Adipocyte (in vitro differentiated cells): ENCODE measurements at regions not wholly inside any gene's neighbourhood (a gene's known extent, or its start where the extent isn't known, plus 50 kb on each side); places are given as distances from the start of the nearest gene placed in this dataset.
A peak's percentile ranks its signal among the peaks of the same experiment; 100 is the strongest.
"Not testable (repeated sequence)": the region's sequence is repeated elsewhere in the genome, so short reads cannot be mapped to it uniquely, and the experiment has no call there.

Source experiments
- DNase-seq: peaks from one replicate; pipeline ENCODE4 v3.0.0-alpha.2; 2015; ENCODE audit warnings: low read depth
- H3K27me3 ChIP-seq: replicated peaks from 2 replicates; pipeline ENCODE4 v1.7.0; 2013; ENCODE audit warnings: mild to moderate bottlenecking, low read length, moderate library complexity; ENCODE audit not compliant: control insufficient read depth, insufficient read depth
- H3K36me3 ChIP-seq: 2 replicates; pipeline ENCODE4 v1.7.0; 2013; ENCODE audit warnings: low read length, mild to moderate bottlenecking, moderate library complexity; ENCODE audit not compliant: control insufficient read depth, insufficient read depth, severe bottlenecking
- H3K4me1 ChIP-seq: 2 replicates; pipeline ENCODE4 v1.7.0; 2013; ENCODE audit warnings: mild to moderate bottlenecking, low read length, moderate library complexity; ENCODE audit not compliant: control insufficient read depth, insufficient read depth
- H3K4me3 ChIP-seq: 2 replicates; pipeline ENCODE4 v1.7.0; 2013; ENCODE audit warnings: mild to moderate bottlenecking, low read length, moderate library complexity
- H3K9ac ChIP-seq: 2 replicates; pipeline ENCODE4 v1.7.0; 2013; ENCODE audit warnings: mild to moderate bottlenecking, low read length, moderate library complexity
- H3K9me3 ChIP-seq: 2 replicates; pipeline ENCODE4 v1.7.0; 2013; ENCODE audit warnings: mild to moderate bottlenecking, low read length, moderate library complexity; ENCODE audit not compliant: control insufficient read depth

DNA sequence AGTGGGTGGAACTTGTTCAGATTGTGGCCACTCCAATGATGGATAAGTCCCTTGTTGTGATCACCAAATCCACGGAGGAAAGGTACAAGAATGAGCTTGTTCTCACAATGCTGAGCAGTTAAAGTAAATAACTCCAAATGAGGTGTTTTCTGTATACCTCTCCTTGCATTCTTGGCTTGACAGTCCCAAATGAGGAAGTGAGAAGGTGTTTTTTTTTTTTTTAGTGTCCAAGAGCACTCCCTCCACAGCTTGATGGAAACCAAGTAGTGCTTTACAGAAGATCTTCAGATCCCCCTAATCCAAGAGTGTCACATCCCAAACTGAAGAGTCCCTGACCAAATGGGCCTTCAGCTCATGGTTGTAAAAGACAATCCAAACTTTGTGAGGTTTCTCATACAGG is 153.6 kb downstream of the ATP23 start:
- DNase-seq, result no peak
- Histone ChIP-seq H3K9ac (no peak overlapping the region), H3K4me3 (no peak overlapping the region), H3K27me3 (no peaks in the 10 kb centered on the region), H3K9me3 (no peaks in the 10 kb centered on the region), H3K4me1 (no peaks in the 10 kb centered on the region), H3K36me3 (no peaks in the 10 kb centered on the region)

DNA sequence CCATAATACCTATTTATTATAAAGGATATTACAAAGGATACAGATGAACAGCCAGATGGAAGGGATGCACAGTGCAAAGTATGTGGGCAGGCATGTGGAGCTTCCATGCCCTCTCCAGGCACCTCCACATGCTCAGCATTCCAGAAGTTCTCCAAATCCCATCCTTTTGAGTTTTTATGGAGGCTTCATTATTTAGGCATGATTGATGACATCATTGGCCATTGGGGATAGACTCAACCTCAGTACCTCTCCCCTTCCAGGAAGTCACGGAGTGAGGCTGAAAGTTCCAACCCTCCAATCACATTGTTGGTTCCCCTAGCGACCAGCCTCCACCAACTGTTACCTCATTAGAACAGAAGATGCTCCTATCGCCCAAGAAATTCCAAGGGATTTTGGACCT is 156.4 kb downstream of the ATP23 start:
- no peaks in the 10 kb centered on the region for H3K27me3 ChIP-seq
- no peaks in the 10 kb centered on the region for H3K36me3 ChIP-seq
- DNase-seq, result no peak

DNA sequence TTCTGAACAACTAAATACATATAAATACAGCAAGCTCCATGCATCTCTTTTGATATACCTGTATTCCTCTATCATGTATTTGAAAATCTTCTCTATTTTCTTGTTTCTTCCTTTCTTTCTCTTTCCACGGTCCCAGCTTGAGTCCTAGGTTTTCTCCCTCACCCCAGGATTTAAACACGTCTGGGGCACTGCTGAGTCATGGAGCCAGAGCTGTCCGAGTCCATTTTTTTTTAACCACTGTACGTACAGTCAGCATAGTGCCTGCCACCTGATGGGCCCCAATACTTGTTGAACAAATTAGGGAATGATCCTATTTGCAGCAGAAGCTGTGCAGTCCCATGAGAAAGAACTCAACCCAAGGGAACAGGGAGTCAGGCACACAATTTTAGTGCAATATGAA is 158.1 kb downstream of the ATP23 start:
- Histone ChIP-seq H3K4me3 (no peak overlapping the region), H3K27me3 (peaks cover 2% of the 10 kb centered on the region), H3K36me3 (no peaks in the 10 kb centered on the region), H3K9ac (no peak overlapping the region), H3K9me3 (peaks cover 12% of the 10 kb centered on the region), H3K4me1 (no peaks in the 10 kb centered on the region)
- DNase-seq, result no peak

More for the DNA sequence above, 156.4 kb downstream of the ATP23 start:
- no peak overlapping the region for H3K4me3 ChIP-seq
- H3K9me3 ChIP-seq, result peaks cover 12% of the 10 kb centered on the region
- no peaks in the 10 kb centered on the region for H3K4me1 ChIP-seq
- H3K9ac ChIP-seq, result no peak overlapping the region

DNA sequence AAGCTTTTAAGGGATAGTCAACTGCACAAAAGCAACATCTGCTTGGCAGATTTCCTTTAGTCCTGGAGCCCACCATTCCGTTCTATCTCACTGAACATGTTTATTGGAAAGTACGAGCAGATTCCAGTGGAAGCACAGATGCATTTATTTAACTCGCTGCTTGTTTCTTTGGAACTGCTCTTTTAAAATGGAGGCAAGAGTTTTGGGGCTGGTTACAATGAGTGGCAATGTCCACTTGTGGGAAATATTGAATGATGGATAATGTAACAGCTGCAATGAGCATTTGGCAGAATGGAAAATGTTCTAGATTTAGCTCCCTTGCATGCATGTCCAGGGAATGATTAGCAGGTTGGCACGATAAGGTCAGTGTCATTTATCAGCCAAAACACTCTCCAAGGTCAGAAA is 163.0 kb downstream of the ATP23 start:
- no peak overlapping the region for H3K9ac ChIP-seq
- H3K27me3 ChIP-seq, result peaks cover 2% of the 10 kb centered on the region
- no peak for DNase-seq
- H3K4me1 ChIP-seq, result no peaks in the 10 kb centered on the region
- H3K9me3 ChIP-seq, result peaks cover 12% of the 10 kb centered on the region
- H3K4me3 ChIP-seq, result no peak overlapping the region
- H3K36me3 ChIP-seq, result no peaks in the 10 kb centered on the region

DNA sequence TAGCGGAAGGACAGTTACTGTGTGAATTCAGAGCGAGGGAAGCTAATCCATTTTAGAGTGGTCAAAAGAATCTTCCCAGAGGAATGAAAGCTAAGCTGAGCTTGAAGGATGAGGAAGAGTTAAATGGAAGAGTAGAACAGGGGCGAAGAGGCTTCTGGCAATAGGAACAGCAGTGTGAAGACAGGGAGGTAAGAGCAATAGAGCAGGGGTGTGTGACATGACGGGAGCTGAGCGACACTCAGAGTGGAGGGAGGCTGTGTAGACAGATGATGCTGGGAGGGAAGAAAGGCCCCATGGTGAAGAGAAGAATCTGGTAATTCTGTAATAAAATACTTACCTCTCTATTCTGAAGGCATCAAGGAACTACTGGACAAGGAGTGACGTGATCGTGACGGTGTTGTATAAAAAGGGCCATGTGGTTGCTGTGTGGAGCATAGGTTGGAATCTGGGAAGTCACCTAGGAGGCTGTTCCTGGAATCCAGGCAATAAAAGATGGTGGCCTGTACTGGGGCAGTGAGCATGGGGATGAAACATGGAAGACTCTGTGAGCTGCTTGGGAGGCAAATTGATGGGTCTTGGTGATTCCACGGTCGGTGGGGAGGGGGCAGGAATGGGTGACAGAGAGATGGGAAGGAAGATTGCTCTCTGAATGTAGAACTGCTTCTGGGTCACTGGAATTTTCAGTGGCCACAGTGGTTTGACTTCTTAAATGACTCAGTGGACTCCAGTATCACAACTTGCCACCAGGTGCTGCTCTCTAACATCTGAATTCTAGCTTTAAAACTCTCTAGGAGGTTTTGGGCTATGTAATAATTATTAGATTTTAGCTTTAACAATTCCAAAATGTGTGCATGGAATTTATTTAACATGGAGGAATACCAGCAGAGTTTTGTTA is 164.1 kb downstream of the ATP23 start:
- peaks cover 12% of the 10 kb centered on the region for H3K9me3 ChIP-seq
- DNase-seq, result peak; percentile 39

DNA sequence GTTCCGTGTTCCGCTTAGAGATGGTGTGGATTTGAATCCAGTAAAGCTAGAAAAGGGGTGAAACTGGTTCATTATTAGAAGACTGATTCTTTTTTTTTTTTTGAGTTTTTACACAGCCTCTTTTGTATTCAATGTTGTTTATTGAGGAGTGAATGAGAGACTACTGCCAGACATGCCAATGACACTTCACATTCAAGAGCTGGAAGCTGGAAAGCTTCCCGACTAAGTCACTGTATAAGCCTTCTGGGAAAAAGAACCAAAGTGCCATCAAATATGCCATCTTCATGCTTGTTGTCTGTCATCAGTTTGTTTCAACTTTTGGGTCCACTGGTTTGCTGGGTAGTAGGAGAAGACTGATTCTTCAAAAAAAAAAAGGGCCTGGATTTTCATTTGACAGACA is 164.8 kb downstream of the ATP23 start:
- Histone ChIP-seq H3K27me3 (peaks cover 2% of the 10 kb centered on the region), H3K36me3 (no peaks in the 10 kb centered on the region), H3K4me1 (no peaks in the 10 kb centered on the region), H3K9ac (no peak overlapping the region), H3K4me3 (no peak overlapping the region), H3K9me3 (peaks cover 12% of the 10 kb centered on the region)
- no peak for DNase-seq

More for the DNA sequence above, 164.1 kb downstream of the ATP23 start:
- no peaks in the 10 kb centered on the region for H3K36me3 ChIP-seq
- no peak overlapping the region for H3K4me3 ChIP-seq
- H3K4me1 ChIP-seq, result no peaks in the 10 kb centered on the region
- H3K27me3 ChIP-seq, result peaks cover 2% of the 10 kb centered on the region
- H3K9ac ChIP-seq, result no peak overlapping the region

DNA sequence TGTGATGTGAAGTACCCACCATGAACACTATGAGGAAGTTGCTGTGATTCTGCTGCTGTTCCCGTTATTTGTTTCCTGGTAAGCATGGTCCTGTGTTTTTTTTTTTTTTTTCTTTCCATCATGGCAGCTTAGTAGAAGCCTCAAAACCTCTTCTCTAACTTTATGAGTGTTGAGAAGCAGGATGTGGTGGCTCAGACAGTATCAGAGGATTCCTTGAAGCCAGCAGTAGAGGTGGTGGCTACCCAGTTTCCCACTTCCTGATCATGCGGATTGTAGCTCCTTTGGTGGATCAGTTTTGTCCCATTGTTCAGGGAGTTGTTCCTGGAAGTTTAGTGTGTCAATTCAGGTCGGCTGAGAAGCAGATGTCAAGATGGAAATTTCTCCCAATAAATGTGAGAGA is 175.8 kb downstream of the ATP23 start:
- H3K4me3 ChIP-seq, result no peak overlapping the region
- H3K27me3 ChIP-seq, result no peaks in the 10 kb centered on the region
- no peak for DNase-seq
- no peaks in the 10 kb centered on the region for H3K9me3 ChIP-seq
- H3K36me3 ChIP-seq, result no peaks in the 10 kb centered on the region
- H3K9ac ChIP-seq, result no peak overlapping the region
- H3K4me1 ChIP-seq, result no peaks in the 10 kb centered on the region

DNA sequence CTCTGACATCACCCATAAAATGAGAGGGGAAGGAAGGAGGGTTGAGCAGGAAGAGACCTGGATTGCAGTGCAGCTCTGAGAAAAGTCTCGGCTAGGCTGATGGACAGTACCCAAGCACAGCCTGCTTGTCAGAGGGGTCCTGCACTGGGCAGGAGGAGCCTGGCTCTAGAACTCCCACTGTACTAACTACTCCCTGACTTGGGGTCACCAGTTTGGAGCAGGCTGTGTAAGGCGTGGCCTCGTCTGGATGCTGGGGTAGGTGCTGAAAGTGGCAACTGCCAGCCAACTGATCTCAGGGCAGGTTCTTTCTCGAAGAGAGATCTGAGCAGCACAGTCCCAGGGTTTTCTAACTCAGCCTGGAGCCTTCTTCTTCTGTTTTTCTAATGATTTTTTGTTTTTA is 176.3 kb downstream of the ATP23 start:
- no peak overlapping the region for H3K9ac ChIP-seq
- no peak overlapping the region for H3K4me3 ChIP-seq
- H3K9me3 ChIP-seq, result no peaks in the 10 kb centered on the region

DNA sequence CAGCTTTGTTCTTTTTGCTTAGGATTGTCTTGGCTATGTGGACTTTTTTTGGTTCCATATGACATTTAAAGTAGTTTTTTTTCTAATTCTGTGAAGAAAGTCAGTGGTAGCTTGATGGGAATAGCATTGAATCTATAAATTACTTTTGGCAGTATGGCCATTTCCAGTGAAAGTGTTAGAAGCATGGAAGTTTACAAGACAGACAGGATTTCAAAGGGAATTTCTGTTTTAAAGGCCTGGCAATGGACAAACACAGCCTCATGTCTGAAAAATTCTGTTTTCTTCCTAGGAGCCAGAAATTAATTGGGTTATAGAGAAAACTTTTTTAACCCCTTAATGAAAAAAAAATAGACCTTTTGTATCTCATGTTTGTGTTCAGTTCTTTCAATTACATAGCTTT is 184.4 kb downstream of the ATP23 start:
- not testable (repeated sequence) for H3K36me3 ChIP-seq, H3K9me3 ChIP-seq, H3K4me1 ChIP-seq, H3K9ac ChIP-seq, H3K27me3 ChIP-seq, DNase-seq, H3K4me3 ChIP-seq

More for the DNA sequence above, 176.3 kb downstream of the ATP23 start:
- Histone ChIP-seq H3K27me3 (no peaks in the 10 kb centered on the region), H3K36me3 (no peaks in the 10 kb centered on the region), H3K4me1 (no peaks in the 10 kb centered on the region)
- no peak for DNase-seq

DNA sequence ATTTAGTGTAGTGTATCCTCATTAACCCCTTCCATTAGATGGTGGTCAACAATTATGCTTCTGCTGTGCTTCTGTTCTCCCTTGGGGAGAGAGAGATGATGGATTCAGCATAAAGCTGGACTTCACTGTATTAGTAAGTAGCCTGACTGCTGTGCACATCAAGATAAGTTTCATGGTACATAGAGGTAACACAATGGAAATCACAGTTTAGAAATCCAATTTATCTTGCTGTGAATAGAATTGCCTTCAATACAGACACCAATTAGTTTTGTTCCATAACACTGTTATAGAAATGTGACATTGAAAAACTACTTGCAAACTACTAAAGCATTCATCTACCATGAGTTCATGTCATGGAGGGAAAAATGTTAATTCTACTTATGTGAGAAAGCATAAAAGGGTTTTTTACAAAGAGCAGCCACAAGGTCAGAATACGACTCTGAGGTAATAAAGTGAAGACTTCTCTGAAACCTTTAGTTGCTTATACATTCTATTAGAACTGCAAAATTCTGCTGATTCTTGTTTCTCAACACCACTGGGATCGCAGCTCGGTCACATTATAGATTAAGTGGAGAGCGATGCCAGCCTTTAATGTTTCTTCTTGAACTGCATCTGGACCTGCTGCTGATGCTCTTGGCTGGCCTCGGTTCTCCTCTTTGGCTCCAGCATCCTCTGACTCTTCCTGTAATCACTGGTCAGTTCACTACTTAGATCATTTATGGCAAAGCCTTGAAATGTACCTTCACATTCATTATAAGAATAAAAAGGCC is 190.8 kb downstream of the ATP23 start:
- H3K4me1 ChIP-seq, result no peaks in the 10 kb centered on the region
- H3K9me3 ChIP-seq, result no peaks in the 10 kb centered on the region
- H3K9ac ChIP-seq, result no peak overlapping the region
- DNase-seq, result no peak
- H3K36me3 ChIP-seq, result no peaks in the 10 kb centered on the region
- H3K4me3 ChIP-seq, result no peak overlapping the region
- no peaks in the 10 kb centered on the region for H3K27me3 ChIP-seq

DNA sequence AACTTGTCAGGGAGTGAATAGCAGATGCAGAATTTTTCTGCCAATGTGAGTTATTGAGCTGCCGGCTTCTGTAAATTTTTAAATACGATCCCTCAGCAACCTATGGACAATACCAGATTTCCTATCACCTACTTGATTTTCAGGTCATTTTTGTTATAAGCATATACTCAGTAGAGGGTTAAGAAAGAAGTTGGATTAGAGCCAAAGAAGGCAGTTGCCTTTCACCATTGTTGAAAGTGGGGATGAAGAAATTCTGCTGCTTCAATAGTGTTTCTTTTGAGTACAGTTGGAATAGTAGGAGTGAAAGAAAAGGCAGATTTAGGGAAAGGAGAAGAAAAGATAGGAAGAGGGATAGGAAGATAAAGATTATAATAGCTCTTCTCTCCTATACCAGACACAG is 197.1 kb downstream of the ATP23 start:
- H3K9ac ChIP-seq, result no peak overlapping the region
- no peak overlapping the region for H3K4me3 ChIP-seq
- no peaks in the 10 kb centered on the region for H3K4me1 ChIP-seq
- no peaks in the 10 kb centered on the region for H3K9me3 ChIP-seq
- H3K36me3 ChIP-seq, result no peaks in the 10 kb centered on the region
- DNase-seq, result peak; percentile 12
- no peaks in the 10 kb centered on the region for H3K27me3 ChIP-seq
